ENCODE measurements at regions not wholly inside any gene's neighbourhood (a gene's known extent, or its start where the extent isn't known, plus 50 kb on each side); places are given as distances from the start of the nearest gene placed in this dataset.

DNA sequence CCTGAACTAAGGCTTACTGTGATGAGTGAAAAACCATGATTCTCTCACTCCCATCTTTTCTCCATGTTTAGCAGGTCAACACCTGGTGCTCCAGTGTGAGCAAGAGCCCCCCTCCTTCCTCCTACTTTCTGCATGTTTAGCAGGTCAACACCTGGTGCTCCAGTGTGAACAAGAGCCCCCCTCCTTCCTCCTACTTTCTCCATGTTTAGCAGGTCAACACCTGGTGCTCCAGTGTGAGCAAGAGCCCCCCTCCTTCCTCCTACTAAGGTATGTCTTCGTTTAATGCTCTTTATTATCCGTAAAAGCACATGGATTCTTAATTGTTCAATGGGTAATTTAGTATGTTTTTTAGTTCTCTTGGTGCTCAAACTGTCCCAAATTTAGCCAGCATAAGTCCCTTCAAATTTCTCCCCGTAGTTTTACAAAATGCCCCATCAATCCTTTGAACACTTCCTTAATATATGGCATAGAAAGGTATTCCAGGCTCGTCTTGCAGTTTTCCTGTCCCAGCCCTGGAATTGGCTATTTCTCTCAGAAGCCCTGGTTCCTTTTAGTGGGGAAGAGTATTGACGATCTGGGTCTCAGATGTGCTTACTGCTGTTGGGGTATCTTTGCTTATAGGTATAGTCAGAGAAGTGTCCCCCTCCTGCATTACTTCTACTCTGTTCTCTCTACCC is 760.8 kb upstream of the TPTE start:
- TF ChIP-seq, protein P1, sequence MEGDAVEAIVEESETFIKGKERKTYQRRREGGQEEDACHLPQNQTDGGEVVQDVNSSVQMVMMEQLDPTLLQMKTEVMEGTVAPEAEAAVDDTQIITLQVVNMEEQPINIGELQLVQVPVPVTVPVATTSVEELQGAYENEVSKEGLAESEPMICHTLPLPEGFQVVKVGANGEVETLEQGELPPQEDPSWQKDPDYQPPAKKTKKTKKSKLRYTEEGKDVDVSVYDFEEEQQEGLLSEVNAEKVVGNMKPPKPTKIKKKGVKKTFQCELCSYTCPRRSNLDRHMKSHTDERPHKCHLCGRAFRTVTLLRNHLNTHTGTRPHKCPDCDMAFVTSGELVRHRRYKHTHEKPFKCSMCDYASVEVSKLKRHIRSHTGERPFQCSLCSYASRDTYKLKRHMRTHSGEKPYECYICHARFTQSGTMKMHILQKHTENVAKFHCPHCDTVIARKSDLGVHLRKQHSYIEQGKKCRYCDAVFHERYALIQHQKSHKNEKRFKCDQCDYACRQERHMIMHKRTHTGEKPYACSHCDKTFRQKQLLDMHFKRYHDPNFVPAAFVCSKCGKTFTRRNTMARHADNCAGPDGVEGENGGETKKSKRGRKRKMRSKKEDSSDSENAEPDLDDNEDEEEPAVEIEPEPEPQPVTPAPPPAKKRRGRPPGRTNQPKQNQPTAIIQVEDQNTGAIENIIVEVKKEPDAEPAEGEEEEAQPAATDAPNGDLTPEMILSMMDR (conservative IDR thresholded peaks at IDR 0.05; ENCODE audit: low read length), result no peak
- TF ChIP-seq EZH2phosphoT487 (IDR thresholded peaks at IDR 0.05; ENCODE audit: borderline replicate concordance, low read depth, low read length), result no peak
